ENCODE measurements at regions not wholly inside any gene's neighbourhood (a gene's known extent, or its start where the extent isn't known, plus 50 kb on each side); places are given as distances from the start of the nearest gene placed in this dataset.

- Histone ChIP-seq H3K4me1 (ENCODE audit: control insufficient read depth in 2 of 3, insufficient read depth in 2 of 3, low read depth in 1 of 3, low read length in 3 of 3) (no peaks in the 10 kb centered on the region), H3K36me3 (ENCODE audit: control insufficient read depth in 2 of 3, insufficient read depth in 3 of 3, low read length in 3 of 3) (no peaks in the 10 kb centered on the region), H3K9ac (ENCODE audit: low read length in 3 of 3) (no peak overlapping the region), H3K27ac (ENCODE audit: low read depth in 2 of 2, low read length in 2 of 2) (no peak overlapping the region), H3K4me3 (ENCODE audit: low read length in 3 of 3) (no peak overlapping the region), H3K27me3 (ENCODE audit: control insufficient read depth, insufficient read depth, low read length) (no peaks in the 10 kb centered on the region), H3K9me3 (ENCODE audit: control insufficient read depth in 2 of 3, insufficient read depth in 1 of 3, low read length in 3 of 3) (no peaks in the 10 kb centered on the region)
- DNase-seq (no peak), FAIRE-seq (no peak)
- TF ChIP-seq, protein P1, sequence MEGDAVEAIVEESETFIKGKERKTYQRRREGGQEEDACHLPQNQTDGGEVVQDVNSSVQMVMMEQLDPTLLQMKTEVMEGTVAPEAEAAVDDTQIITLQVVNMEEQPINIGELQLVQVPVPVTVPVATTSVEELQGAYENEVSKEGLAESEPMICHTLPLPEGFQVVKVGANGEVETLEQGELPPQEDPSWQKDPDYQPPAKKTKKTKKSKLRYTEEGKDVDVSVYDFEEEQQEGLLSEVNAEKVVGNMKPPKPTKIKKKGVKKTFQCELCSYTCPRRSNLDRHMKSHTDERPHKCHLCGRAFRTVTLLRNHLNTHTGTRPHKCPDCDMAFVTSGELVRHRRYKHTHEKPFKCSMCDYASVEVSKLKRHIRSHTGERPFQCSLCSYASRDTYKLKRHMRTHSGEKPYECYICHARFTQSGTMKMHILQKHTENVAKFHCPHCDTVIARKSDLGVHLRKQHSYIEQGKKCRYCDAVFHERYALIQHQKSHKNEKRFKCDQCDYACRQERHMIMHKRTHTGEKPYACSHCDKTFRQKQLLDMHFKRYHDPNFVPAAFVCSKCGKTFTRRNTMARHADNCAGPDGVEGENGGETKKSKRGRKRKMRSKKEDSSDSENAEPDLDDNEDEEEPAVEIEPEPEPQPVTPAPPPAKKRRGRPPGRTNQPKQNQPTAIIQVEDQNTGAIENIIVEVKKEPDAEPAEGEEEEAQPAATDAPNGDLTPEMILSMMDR (IDR thresholded peaks at IDR 0.05; ENCODE audit: borderline replicate concordance, extremely low read depth, insufficient read depth) = no peak
- intact Hi-C loops (cut with DNase I) = no loop called here
These were observed 282.4 kb upstream of the TMEM132C start for GRCh38 chr12:127984386-127985055.

GRCh38 chr12:127987199-127987901 lies 279.6 kb upstream of the TMEM132C start:
- no peaks in the 10 kb centered on the region for H3K36me3 ChIP-seq (ENCODE audit: control insufficient read depth in 2 of 3, insufficient read depth in 3 of 3, low read length in 3 of 3)
- no peaks in the 10 kb centered on the region for H3K9me3 ChIP-seq (ENCODE audit: control insufficient read depth in 2 of 3, insufficient read depth in 1 of 3, low read length in 3 of 3)
- no peak for FAIRE-seq
- peak in 1 of 5 donors; percentile 6 for DNase-seq
- no peak overlapping the region for H3K9ac ChIP-seq (ENCODE audit: low read length in 3 of 3)
- H3K4me1 ChIP-seq (ENCODE audit: control insufficient read depth in 2 of 3, insufficient read depth in 2 of 3, low read depth in 1 of 3, low read length in 3 of 3) = no peaks in the 10 kb centered on the region
- no peaks in the 10 kb centered on the region for H3K27me3 ChIP-seq (ENCODE audit: control insufficient read depth, insufficient read depth, low read length)
- no peak overlapping the region for H3K4me3 ChIP-seq (ENCODE audit: low read length in 3 of 3)
- no peak overlapping the region for H3K27ac ChIP-seq (ENCODE audit: low read depth in 2 of 2, low read length in 2 of 2)
- TF ChIP-seq, protein P1 (IDR thresholded peaks at IDR 0.05; ENCODE audit: borderline replicate concordance, extremely low read depth, insufficient read depth) = no peak
- intact Hi-C loops (cut with DNase I) = no loop called here

DNA sequence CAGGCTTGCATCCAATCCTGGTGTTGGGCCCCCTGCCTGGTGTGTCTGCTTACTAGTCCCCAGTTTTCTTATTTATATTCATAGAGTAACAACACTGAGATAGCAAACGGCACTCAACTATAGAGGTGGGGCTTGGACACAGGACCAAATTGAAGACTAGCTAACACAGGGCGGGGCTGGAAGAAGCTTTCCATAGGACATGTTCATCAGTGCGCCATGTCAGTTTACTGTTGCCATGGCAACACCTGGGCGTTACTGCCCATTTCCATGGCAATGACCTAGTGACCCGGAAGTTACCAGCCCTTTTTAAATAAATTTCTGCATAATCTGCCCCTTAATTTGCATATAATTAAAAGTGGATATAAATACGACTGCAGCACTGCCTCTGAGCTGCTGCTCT lies 275.5 kb upstream of the TMEM132C start:
- no peaks in the 10 kb centered on the region for H3K27me3 ChIP-seq (ENCODE audit: control insufficient read depth, insufficient read depth, low read length)

More for the DNA sequence above, 275.5 kb upstream of the TMEM132C start:
- intact Hi-C loops (cut with DNase I) = no loop called here
- FAIRE-seq (no peak), DNase-seq (no peak)
- Histone ChIP-seq H3K36me3 (ENCODE audit: control insufficient read depth in 2 of 3, insufficient read depth in 3 of 3, low read length in 3 of 3) (no peaks in the 10 kb centered on the region), H3K4me1 (ENCODE audit: control insufficient read depth in 2 of 3, insufficient read depth in 2 of 3, low read depth in 1 of 3, low read length in 3 of 3) (no peaks in the 10 kb centered on the region), H3K9me3 (ENCODE audit: control insufficient read depth in 2 of 3, insufficient read depth in 1 of 3, low read length in 3 of 3) (no peaks in the 10 kb centered on the region), H3K4me3 (ENCODE audit: low read length in 3 of 3) (no peak overlapping the region), H3K9ac (ENCODE audit: low read length in 3 of 3) (no peak overlapping the region), H3K27ac (ENCODE audit: low read depth in 2 of 2, low read length in 2 of 2) (no peak overlapping the region)
- TF ChIP-seq, protein P1 (IDR thresholded peaks at IDR 0.05; ENCODE audit: borderline replicate concordance, extremely low read depth, insufficient read depth) = no peak
